T follicular helper cell (primary cell): ENCODE measurements at regions not wholly inside any gene's neighbourhood (a gene's known extent, or its start where the extent isn't known, plus 50 kb on each side); places are given as distances from the start of the nearest gene placed in this dataset.
"Not testable (repeated sequence)": the region's sequence is repeated elsewhere in the genome, so short reads cannot be mapped to it uniquely, and the experiment has no call there.

Experiments used
- DNase-seq: peaks from one replicate; pipeline ENCODE4 v3.0.0-alpha.2; 2020; ENCODE audit warnings: low read depth

- DNase-seq: peak; percentile 51
Measured at GRCh38 chr10:9209105-9209798, 1154.8 kb downstream of the GATA3 start.

- DNase-seq: no peak
Measured at GRCh38 chr10:9211228-9211627, 1156.7 kb downstream of the GATA3 start.

GRCh38 chr10:9214618-9215017, 1160.1 kb downstream of the GATA3 start:
- no peak for DNase-seq

- no peak for DNase-seq
Measured at GRCh38 chr10:9215121-9215520, 1160.6 kb downstream of the GATA3 start.

GRCh38 chr10:9219860-9220259, 1165.4 kb downstream of the GATA3 start:
- no peak for DNase-seq

GRCh38 chr10:9222917-9223316, 1168.4 kb downstream of the GATA3 start:
- no peak for DNase-seq

- no peak for DNase-seq
Measured at GRCh38 chr10:9227679-9228365, 1173.3 kb downstream of the GATA3 start.

- no peak for DNase-seq
Measured at GRCh38 chr10:9228771-9229170, 1174.3 kb downstream of the GATA3 start.

- no peak for DNase-seq
Measured at GRCh38 chr10:9229702-9230244, 1175.3 kb downstream of the GATA3 start.

- DNase-seq: no peak
Measured at GRCh38 chr10:9230625-9231024, 1176.1 kb downstream of the GATA3 start.

GRCh38 chr10:9234191-9234590, 1179.7 kb downstream of the GATA3 start:
- no peak for DNase-seq

GRCh38 chr10:9238041-9238440, 1183.6 kb downstream of the GATA3 start:
- no peak for DNase-seq

- DNase-seq: no peak
Measured at GRCh38 chr10:9239298-9239697, 1184.8 kb downstream of the GATA3 start.

GRCh38 chr10:9243941-9244411, 1189.5 kb downstream of the GATA3 start:
- no peak for DNase-seq

- DNase-seq: no peak
Measured at GRCh38 chr10:9244864-9245263, 1190.4 kb downstream of the GATA3 start.

- no peak for DNase-seq
Measured at GRCh38 chr10:9253121-9253520, 1198.6 kb downstream of the GATA3 start.

GRCh38 chr10:9254353-9254752, 1199.9 kb downstream of the GATA3 start:
- no peak for DNase-seq

GRCh38 chr10:9260690-9261089, 1206.2 kb downstream of the GATA3 start:
- no peak for DNase-seq

- DNase-seq: no peak
Measured at GRCh38 chr10:9262770-9263169, 1208.3 kb downstream of the GATA3 start.

GRCh38 chr10:9268176-9268575, 1213.7 kb downstream of the GATA3 start:
- DNase-seq: no peak

- not testable (repeated sequence) for DNase-seq
Measured at GRCh38 chr10:9273126-9273833, 1218.8 kb downstream of the GATA3 start.

GRCh38 chr10:9274206-9274755, 1219.8 kb downstream of the GATA3 start:
- no peak for DNase-seq
